GM23338 (cell line): ENCODE measurements at regions not wholly inside any gene's neighbourhood (a gene's known extent, or its start where the extent isn't known, plus 50 kb on each side); places are given as distances from the start of the nearest gene placed in this dataset.

Experiments used
- CREB1 ChIP-seq: fragments of 250-450 bp; sonication (Bioruptor Pico); IDR thresholded peaks from 2 replicates; pipeline ENCODE4 v1.5.0; 2020; ENCODE audit warnings: low read depth, mild to moderate bottlenecking, moderate library complexity
- CTCF ChIP-seq, 2 experiments: fragments of 200-600 bp in 1 of 2; sonication (generic) in 1 of 2; conservative IDR thresholded peaks; 2 replicates each; pipeline versions ENCODE4 v1.5.1 to v1.6.1; 2016 to 2017; ENCODE audit warnings: antibody characterized with exemption in 2 of 2, low read depth in 2 of 2, mild to moderate bottlenecking in 2 of 2, moderate library complexity in 1 of 2
- EZH2 ChIP-seq: fragments of 200-600 bp; sonication (generic); IDR thresholded peaks from one replicate; pipeline ENCODE4 v1.8.0; 2017; ENCODE audit warnings: antibody characterized with exemption, mild to moderate bottlenecking, low read depth; ENCODE audit not compliant: unreplicated experiment
- EZH2phosphoT487 ChIP-seq: fragments of 200-600 bp; sonication (generic); IDR thresholded peaks from one replicate; pipeline ENCODE4 v1.8.1; 2018; ENCODE audit warnings: antibody characterized with exemption; ENCODE audit not compliant: unreplicated experiment
- POLR2AphosphoS5 ChIP-seq: IDR thresholded peaks from 2 replicates; pipeline ENCODE4 v1.6.1; 2016; ENCODE audit warnings: antibody characterized with exemption, low read depth
- REST ChIP-seq: IDR thresholded peaks from one replicate; pipeline ENCODE4 v1.6.1; 2018; ENCODE audit warnings: antibody characterized with exemption; ENCODE audit not compliant: unreplicated experiment
- ZNF331 ChIP-seq: fragments of 250-450 bp; sonication (Bioruptor Pico); IDR thresholded peaks from 2 replicates; pipeline ENCODE4 v1.5.0; 2020; ENCODE audit warnings: low read depth, mild to moderate bottlenecking, moderate library complexity

- TF ChIP-seq CTCF (conservative IDR thresholded peaks at IDR 0.05; ENCODE audit: low read depth in 2 of 2): no peak
- TF ChIP-seq POLR2AphosphoS5: no peak
- no peak for TF ChIP-seq EZH2
- no peak for TF ChIP-seq EZH2phosphoT487
- TF ChIP-seq CREB1 (CRISPR knock-in tag): no peak
- no peak for TF ChIP-seq ZNF331
- no peak for TF ChIP-seq REST
Observed at GRCh38 chr20:47878601-47879027, 93.3 kb upstream of the SULF2 start.
